ENCODE measurements at regions not wholly inside any gene's neighbourhood (a gene's known extent, or its start where the extent isn't known, plus 50 kb on each side); places are given as distances from the start of the nearest gene placed in this dataset.
A peak's percentile ranks its signal among the peaks of the same experiment; 100 is the strongest.

GRCh38 chr1:229063154-229063773, 207.6 kb upstream of the RAB4A start:
- peak overlapping the region; percentile 0 for H3K27ac Mint-ChIP-seq (ENCODE audit: unreplicated experiment)
- H3K4me3 Mint-ChIP-seq = no peak overlapping the region
- no peaks in the 10 kb centered on the region for H3K9me3 Mint-ChIP-seq
- peaks cover 50% of the 10 kb centered on the region for H3K4me1 Mint-ChIP-seq
- no peaks in the 10 kb centered on the region for H3K36me3 Mint-ChIP-seq (ENCODE audit: low read depth)
- no peak for TF ChIP-seq CTCF (conservative IDR thresholded peaks at IDR 0.05)
- DNase-seq (ENCODE audit: low read depth, low spot score) = no peak
- peaks cover 9% of the 10 kb centered on the region for H3K27me3 Mint-ChIP-seq (ENCODE audit: low read depth)

- Mint-ChIP-seq H3K9me3 (peaks cover 3% of the 10 kb centered on the region), H3K4me3 (no peak overlapping the region), H3K27ac (ENCODE audit: unreplicated experiment) (no peak overlapping the region), H3K36me3 (ENCODE audit: low read depth) (no peaks in the 10 kb centered on the region), H3K27me3 (ENCODE audit: low read depth) (peaks cover 10% of the 10 kb centered on the region), H3K4me1 (peaks cover 42% of the 10 kb centered on the region)
- no peak for TF ChIP-seq CTCF (conservative IDR thresholded peaks at IDR 0.05)
- DNase-seq (ENCODE audit: low read depth, low spot score) = no peak
These were observed 206.4 kb upstream of the RAB4A start for GRCh38 chr1:229064320-229065168.

GRCh38 chr1:229065613-229066012, 205.3 kb upstream of the RAB4A start:
- DNase-seq (ENCODE audit: low read depth, low spot score) = no peak
- H3K4me3 Mint-ChIP-seq = no peak overlapping the region

GRCh38 chr1:229066591-229066990, 204.3 kb upstream of the RAB4A start:
- Mint-ChIP-seq H3K36me3 (ENCODE audit: low read depth) (no peaks in the 10 kb centered on the region), H3K4me1 (peaks cover 27% of the 10 kb centered on the region), H3K9me3 (peaks cover 3% of the 10 kb centered on the region), H3K4me3 (no peak overlapping the region), H3K27ac (ENCODE audit: unreplicated experiment) (no peak overlapping the region), H3K27me3 (ENCODE audit: low read depth) (peaks cover 7% of the 10 kb centered on the region)
- no peak for TF ChIP-seq CTCF (conservative IDR thresholded peaks at IDR 0.05)
- no peak for DNase-seq (ENCODE audit: low read depth, low spot score)

More at GRCh38 chr1:229065613-229066012, 205.3 kb upstream of the RAB4A start:
- Mint-ChIP-seq H3K36me3 (ENCODE audit: low read depth) (no peaks in the 10 kb centered on the region), H3K9me3 (peaks cover 3% of the 10 kb centered on the region), H3K27me3 (ENCODE audit: low read depth) (peaks cover 7% of the 10 kb centered on the region), H3K4me1 (peaks cover 32% of the 10 kb centered on the region), H3K27ac (ENCODE audit: unreplicated experiment) (no peak overlapping the region)
- TF ChIP-seq CTCF (conservative IDR thresholded peaks at IDR 0.05) = no peak

GRCh38 chr1:229067546-229067945, 203.4 kb upstream of the RAB4A start:
- no peak overlapping the region for H3K4me3 Mint-ChIP-seq
- H3K9me3 Mint-ChIP-seq = peaks cover 3% of the 10 kb centered on the region
- peaks cover 7% of the 10 kb centered on the region for H3K27me3 Mint-ChIP-seq (ENCODE audit: low read depth)
- H3K4me1 Mint-ChIP-seq = peaks cover 22% of the 10 kb centered on the region
- no peak overlapping the region for H3K27ac Mint-ChIP-seq (ENCODE audit: unreplicated experiment)
- TF ChIP-seq CTCF (conservative IDR thresholded peaks at IDR 0.05) = no peak
- no peak for DNase-seq (ENCODE audit: low read depth, low spot score)
- H3K36me3 Mint-ChIP-seq (ENCODE audit: low read depth) = no peaks in the 10 kb centered on the region

All from neural crest cell (in vitro differentiated cells).